PC-3 (cell line): ENCODE measurements at regions not wholly inside any gene's neighbourhood (a gene's known extent, or its start where the extent isn't known, plus 50 kb on each side); places are given as distances from the start of the nearest gene placed in this dataset.

Experiments
- CTCF ChIP-seq: fragments of 300-600 bp; sonication (generic); conservative IDR thresholded peaks from 2 replicates; pipeline ENCODE4 v1.5.1; 2017; ENCODE audit warnings: antibody characterized with exemption, low read depth, mild to moderate bottlenecking, low read length
- EZH2phosphoT487 ChIP-seq: fragments of 300-600 bp; sonication (generic); IDR thresholded peaks from 2 replicates; pipeline ENCODE4 v1.6.1; 2018; ENCODE audit warnings: mild to moderate bottlenecking, antibody characterized with exemption, low read length, borderline replicate concordance

- TF ChIP-seq CTCF (no peak), EZH2phosphoT487 (no peak)
Measured at GRCh38 chr2:17107871-17108270, 410.4 kb downstream of the RAD51AP2 start.
